WTC11 (cell line): ENCODE measurements at regions not wholly inside any gene's neighbourhood (a gene's known extent, or its start where the extent isn't known, plus 50 kb on each side); places are given as distances from the start of the nearest gene placed in this dataset.

Experiments used
- ATAC-seq: fragments of 200-7000 bp; cut with Tn5 transposase; 2 replicates; pipeline ENCODE4 v1.10.0; 2021; ENCODE audit warnings: mild to moderate bottlenecking, moderate library complexity
- CTCF ChIA-PET: fragments of 300-600 bp; sonication (Branson Sonifier 250); formaldehyde crosslinking; loops from one replicate; lab custom pipeline; 2021; ENCODE audit warnings: antibody characterized with exemption; lab: Charles Lee
- POLR2A ChIA-PET: fragments of 350-600 bp; sonication (Branson Sonifier 250); formaldehyde crosslinking; loops from one replicate; lab custom pipeline; 2021; ENCODE audit warnings: antibody characterized with exemption; lab: Charles Lee
- DNase-seq: peaks from one replicate; pipeline ENCODE4 v3.0.0; 2021; ENCODE audit warnings: low spot score
- H3K27ac Mint-ChIP-seq: 2 replicates; pipeline ENCODE4 v1.8.0; 2021; ENCODE audit warnings: mixed read lengths
- H3K27me3 Mint-ChIP-seq: 2 replicates; pipeline ENCODE4 v1.8.0; 2021; ENCODE audit warnings: low read depth, mild to moderate bottlenecking, moderate library complexity, mixed read lengths
- H3K36me3 Mint-ChIP-seq: 2 replicates; pipeline ENCODE4 v1.8.0; 2021; ENCODE audit warnings: mixed read lengths
- H3K4me1 Mint-ChIP-seq: 2 replicates; pipeline ENCODE4 v1.8.0; 2022; ENCODE audit warnings: mixed read lengths
- H3K4me3 Mint-ChIP-seq: 2 replicates; pipeline ENCODE4 v1.8.0; 2021; ENCODE audit warnings: mild to moderate bottlenecking, moderate library complexity, mixed read lengths
- H3K9me3 Mint-ChIP-seq: 2 replicates; pipeline ENCODE4 v1.8.0; 2021; ENCODE audit warnings: mixed read lengths
- CBFB ChIP-seq: sonication (generic); formaldehyde crosslinking; IDR thresholded peaks from 2 replicates; pipeline ENCODE4 v1.8.1; 2022; ENCODE audit warnings: mild to moderate bottlenecking, low read depth, missing genetic modification reagents
- ETV6 ChIP-seq: sonication (generic); formaldehyde crosslinking; IDR thresholded peaks from 2 replicates; pipeline ENCODE4 v1.8.1; 2022; ENCODE audit warnings: mild to moderate bottlenecking, missing genetic modification reagents
- FOXK1 ChIP-seq: sonication (generic); formaldehyde crosslinking; IDR thresholded peaks from 2 replicates; pipeline ENCODE4 v1.8.0; 2022; ENCODE audit warnings: mild to moderate bottlenecking, moderate library complexity, missing genetic modification reagents
- GABPB1 ChIP-seq: sonication (generic); formaldehyde crosslinking; IDR thresholded peaks from 2 replicates; pipeline ENCODE4 v1.8.1; 2023; ENCODE audit warnings: mild to moderate bottlenecking, missing genetic modification reagents
- GTF2I ChIP-seq: fragments of 250-450 bp; sonication (Bioruptor Pico); conservative IDR thresholded peaks from 2 replicates; pipeline ENCODE4 v1.4.0; 2021; ENCODE audit warnings: mild to moderate bottlenecking
- HMGA2 ChIP-seq: fragments of 250-450 bp; sonication (Bioruptor Pico); IDR thresholded peaks from 2 replicates; pipeline ENCODE4 v1.4.0; 2021; ENCODE audit warnings: mild to moderate bottlenecking, moderate library complexity
- HMGXB4 ChIP-seq: sonication (generic); formaldehyde crosslinking; IDR thresholded peaks from 2 replicates; pipeline ENCODE4 v1.8.1; 2023; ENCODE audit warnings: mild to moderate bottlenecking, moderate library complexity, missing genetic modification reagents
- KAT7 ChIP-seq: sonication (generic); formaldehyde crosslinking; IDR thresholded peaks from 2 replicates; pipeline ENCODE4 v1.8.1; 2023; ENCODE audit warnings: missing genetic modification reagents, mild to moderate bottlenecking, borderline replicate concordance
- NFE2L1 ChIP-seq: sonication (generic); formaldehyde crosslinking; IDR thresholded peaks from 2 replicates; pipeline ENCODE4 v1.8.1; 2023; ENCODE audit warnings: missing genetic modification reagents
- NFYB ChIP-seq: sonication (generic); formaldehyde crosslinking; conservative IDR thresholded peaks from 2 replicates; pipeline ENCODE4 v1.8.0; 2022; ENCODE audit warnings: low read depth, missing genetic modification reagents
- NR3C1 ChIP-seq: sonication (generic); formaldehyde crosslinking; conservative IDR thresholded peaks from 2 replicates; pipeline ENCODE4 v1.8.1; 2023; ENCODE audit warnings: low read depth, mild to moderate bottlenecking, missing genetic modification reagents
- SMAD3 ChIP-seq: sonication (generic); formaldehyde crosslinking; IDR thresholded peaks from 2 replicates; pipeline ENCODE4 v1.8.0; 2022; ENCODE audit warnings: missing genetic modification reagents, mild to moderate bottlenecking, borderline replicate concordance
- SOX15 ChIP-seq: fragments of 250-450 bp; sonication (Bioruptor Pico); IDR thresholded peaks from 2 replicates; pipeline ENCODE4 v1.9.0; 2021; ENCODE audit warnings: mild to moderate bottlenecking
- TCF7 ChIP-seq: sonication (generic); formaldehyde crosslinking; IDR thresholded peaks from 2 replicates; pipeline ENCODE4 v1.8.0; 2022; ENCODE audit warnings: mild to moderate bottlenecking, low read depth, missing genetic modification reagents, moderate library complexity
- TEAD1 ChIP-seq: sonication (generic); formaldehyde crosslinking; IDR thresholded peaks from 2 replicates; pipeline ENCODE4 v1.8.0; 2022; ENCODE audit warnings: mild to moderate bottlenecking, missing genetic modification reagents
- USF2 ChIP-seq: sonication (generic); formaldehyde crosslinking; IDR thresholded peaks from 2 replicates; pipeline ENCODE4 v1.8.1; 2023; ENCODE audit warnings: mild to moderate bottlenecking, missing genetic modification reagents, moderate library complexity
- ZBTB21 ChIP-seq: sonication (generic); formaldehyde crosslinking; IDR thresholded peaks from 2 replicates; pipeline ENCODE4 v1.8.1; 2023; ENCODE audit warnings: mild to moderate bottlenecking, missing genetic modification reagents, borderline replicate concordance
- ZNF121 ChIP-seq: sonication (generic); formaldehyde crosslinking; IDR thresholded peaks from 2 replicates; pipeline ENCODE4 v1.8.0; 2023; ENCODE audit warnings: missing genetic modification reagents
- ZNF263 ChIP-seq: sonication (generic); formaldehyde crosslinking; IDR thresholded peaks from 2 replicates; pipeline ENCODE4 v1.8.1; 2022; ENCODE audit warnings: low read depth, mild to moderate bottlenecking, moderate library complexity, missing genetic modification reagents
- ZNF317 ChIP-seq: sonication (generic); formaldehyde crosslinking; IDR thresholded peaks from 2 replicates; pipeline ENCODE4 v1.8.1; 2023; ENCODE audit warnings: low read depth, mild to moderate bottlenecking, moderate library complexity, missing genetic modification reagents, borderline replicate concordance
- ZNF396 ChIP-seq: fragments of 250-450 bp; sonication (Bioruptor Pico); IDR thresholded peaks from 2 replicates; pipeline ENCODE4 v1.8.0; 2021; ENCODE audit warnings: mild to moderate bottlenecking, moderate library complexity, borderline replicate concordance
- ZNF416 ChIP-seq: fragments of 250-450 bp; sonication (Bioruptor Pico); IDR thresholded peaks from 2 replicates; pipeline ENCODE4 v1.9.0; 2021; ENCODE audit warnings: mild to moderate bottlenecking, inconsistent platforms
- TF ChIP-seq, protein P1 (sequence below): sonication (generic); formaldehyde crosslinking; IDR thresholded peaks from 2 replicates; pipeline ENCODE4 v1.8.1; 2023; ENCODE audit warnings: mild to moderate bottlenecking, missing genetic modification reagents
- TF ChIP-seq, protein P2 (sequence below): sonication (generic); formaldehyde crosslinking; IDR thresholded peaks from 2 replicates; pipeline ENCODE4 v1.8.1; 2022; ENCODE audit warnings: mild to moderate bottlenecking, moderate library complexity, missing genetic modification reagents
- TF ChIP-seq, protein P3 (sequence below): sonication (generic); formaldehyde crosslinking; conservative IDR thresholded peaks from 2 replicates; pipeline ENCODE4 v1.8.1; 2022; ENCODE audit warnings: mild to moderate bottlenecking, missing genetic modification reagents

DNA sequence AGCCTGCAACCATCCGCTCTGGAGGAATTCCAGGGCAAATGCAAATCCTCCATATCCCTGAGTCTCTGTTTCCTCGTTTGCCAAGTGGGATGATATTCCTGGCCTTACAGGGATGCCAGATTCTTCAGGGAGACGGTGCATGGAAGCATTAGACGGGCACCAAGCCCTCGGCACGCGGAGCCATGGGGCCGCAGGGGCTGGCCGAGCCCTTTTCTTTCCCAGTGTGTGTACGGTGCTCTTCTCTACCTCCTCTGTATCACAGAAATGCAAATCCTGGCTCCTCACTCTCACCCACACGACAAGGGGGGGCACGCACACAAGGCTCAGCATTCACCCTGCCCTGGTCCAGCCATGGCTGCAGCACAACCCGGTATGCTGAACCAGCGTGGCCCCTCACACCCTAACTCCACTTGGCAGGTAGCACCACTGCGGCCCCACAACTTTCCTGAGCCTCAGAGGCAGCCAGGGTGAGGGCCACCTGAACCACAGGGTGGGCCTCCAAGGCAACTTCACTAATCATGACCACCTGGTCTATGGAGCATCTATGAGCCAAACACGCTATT, 64.1 kb upstream of the SALL3 start:
- no peak for DNase-seq
- no peak overlapping the region for H3K27ac Mint-ChIP-seq
- H3K9me3 Mint-ChIP-seq, result peaks cover 21% of the 10 kb centered on the region

GRCh38 chr18:78918707-78919106, 60.9 kb upstream of the SALL3 start:
- Mint-ChIP-seq H3K4me3 (no peak overlapping the region), H3K36me3 (no peaks in the 10 kb centered on the region)
- TF ChIP-seq NFE2L1 (CRISPR knock-in tag) (no peak), ZNF396 (CRISPR knock-in tag) (no peak), GTF2I (CRISPR knock-in tag) (no peak), FOXK1 (no peak), ZNF121 (CRISPR knock-in tag) (no peak), SMAD3 (no peak), NFYB (CRISPR knock-in tag) (no peak), ETV6 (CRISPR knock-in tag) (no peak), GABPB1 (CRISPR knock-in tag) (no peak), HMGA2 (CRISPR knock-in tag) (no peak), NR3C1 (CRISPR knock-in tag) (no peak), ZNF317 (no peak), ZBTB21 (CRISPR knock-in tag) (no peak)
- TF ChIP-seq, all 79 proteins: peak for 0
- H3K9me3 Mint-ChIP-seq, result peaks cover 21% of the 10 kb centered on the region
- H3K27ac Mint-ChIP-seq, result no peak overlapping the region
- no peak for DNase-seq
- CTCF ChIA-PET, result no interaction called here
- H3K4me1 Mint-ChIP-seq, result no peaks in the 10 kb centered on the region
- ATAC-seq, result no peak
- no peaks in the 10 kb centered on the region; the same call in 1 of the 2 replicates for H3K27me3 Mint-ChIP-seq
- POLR2A ChIA-PET, result no interaction called here

More for the DNA sequence above, 64.1 kb upstream of the SALL3 start:
- no peak overlapping the region for H3K4me3 Mint-ChIP-seq
- ATAC-seq, result no peak
- H3K36me3 Mint-ChIP-seq, result peaks cover 4% of the 10 kb centered on the region; the same call in 1 of the 2 replicates
- ChIA-PET CTCF (interaction anchor here (1.3 kb wide), 1 partner anchor 40 kb away, joined by 5 read pairs; no protein-coding TSS in a partner anchor), POLR2A (no interaction called here)
- H3K4me1 Mint-ChIP-seq, result no peaks in the 10 kb centered on the region
- no peaks in the 10 kb centered on the region; the same call in 1 of the 2 replicates for H3K27me3 Mint-ChIP-seq
- TF ChIP-seq HMGXB4 (CRISPR knock-in tag) (no peak), ZNF416 (CRISPR knock-in tag) (no peak), USF2 (CRISPR knock-in tag) (no peak), ZNF263 (CRISPR knock-in tag) (no peak), SOX15 (CRISPR knock-in tag) (no peak)
- TF ChIP-seq, protein P1, sequence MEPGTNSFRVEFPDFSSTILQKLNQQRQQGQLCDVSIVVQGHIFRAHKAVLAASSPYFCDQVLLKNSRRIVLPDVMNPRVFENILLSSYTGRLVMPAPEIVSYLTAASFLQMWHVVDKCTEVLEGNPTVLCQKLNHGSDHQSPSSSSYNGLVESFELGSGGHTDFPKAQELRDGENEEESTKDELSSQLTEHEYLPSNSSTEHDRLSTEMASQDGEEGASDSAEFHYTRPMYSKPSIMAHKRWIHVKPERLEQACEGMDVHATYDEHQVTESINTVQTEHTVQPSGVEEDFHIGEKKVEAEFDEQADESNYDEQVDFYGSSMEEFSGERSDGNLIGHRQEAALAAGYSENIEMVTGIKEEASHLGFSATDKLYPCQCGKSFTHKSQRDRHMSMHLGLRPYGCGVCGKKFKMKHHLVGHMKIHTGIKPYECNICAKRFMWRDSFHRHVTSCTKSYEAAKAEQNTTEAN (CRISPR knock-in tag), result no peak
- TF ChIP-seq, protein P2, sequence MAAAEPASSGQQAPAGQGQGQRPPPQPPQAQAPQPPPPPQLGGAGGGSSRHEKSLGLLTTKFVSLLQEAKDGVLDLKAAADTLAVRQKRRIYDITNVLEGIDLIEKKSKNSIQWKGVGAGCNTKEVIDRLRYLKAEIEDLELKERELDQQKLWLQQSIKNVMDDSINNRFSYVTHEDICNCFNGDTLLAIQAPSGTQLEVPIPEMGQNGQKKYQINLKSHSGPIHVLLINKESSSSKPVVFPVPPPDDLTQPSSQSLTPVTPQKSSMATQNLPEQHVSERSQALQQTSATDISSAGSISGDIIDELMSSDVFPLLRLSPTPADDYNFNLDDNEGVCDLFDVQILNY (CRISPR knock-in tag), result no peak

DNA sequence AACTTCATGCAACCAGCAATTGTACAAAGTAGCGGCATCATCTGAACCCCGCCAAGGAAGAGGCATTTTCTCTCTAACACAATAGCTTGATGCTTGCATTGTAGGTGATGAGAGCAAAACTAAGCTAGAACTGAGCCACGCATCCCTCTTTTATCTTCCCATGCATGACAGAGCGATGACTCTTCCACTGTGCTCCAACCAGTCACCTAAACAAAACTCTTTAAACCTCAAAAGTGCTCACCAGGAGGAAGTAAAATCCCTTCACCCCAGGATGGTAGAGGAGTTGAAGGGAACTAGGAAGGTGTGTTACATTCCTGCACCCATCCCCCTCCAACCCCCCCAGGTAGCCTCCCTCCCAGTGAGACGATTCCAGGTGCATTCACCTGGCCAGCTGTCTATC, 59.7 kb upstream of the SALL3 start:
- peaks cover 21% of the 10 kb centered on the region for H3K9me3 Mint-ChIP-seq
- TF ChIP-seq TEAD1 (CRISPR knock-in tag), result no peak
- no peak for TF ChIP-seq KAT7 (CRISPR knock-in tag)
- no peak for TF ChIP-seq CBFB (CRISPR knock-in tag)
- TF ChIP-seq, protein P3, sequence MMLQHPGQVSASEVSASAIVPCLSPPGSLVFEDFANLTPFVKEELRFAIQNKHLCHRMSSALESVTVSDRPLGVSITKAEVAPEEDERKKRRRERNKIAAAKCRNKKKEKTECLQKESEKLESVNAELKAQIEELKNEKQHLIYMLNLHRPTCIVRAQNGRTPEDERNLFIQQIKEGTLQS (CRISPR knock-in tag), result no peak
- TF ChIP-seq TCF7, result no peak
- TF ChIP-seq HMGXB4 (CRISPR knock-in tag), result no peak
- no peak for TF ChIP-seq USF2 (CRISPR knock-in tag)

More for the DNA sequence above, 59.7 kb upstream of the SALL3 start:
- ChIA-PET POLR2A (no interaction called here), CTCF (no interaction called here)
- DNase-seq (no peak), ATAC-seq (no peak)
- Mint-ChIP-seq H3K4me1 (no peaks in the 10 kb centered on the region), H3K36me3 (no peaks in the 10 kb centered on the region), H3K27me3 (no peaks in the 10 kb centered on the region), H3K4me3 (no peak overlapping the region), H3K27ac (no peak overlapping the region)
